Stomach (tissue), 4 donors: ENCODE measurements at regions not wholly inside any gene's neighbourhood (a gene's known extent, or its start where the extent isn't known, plus 50 kb on each side); places are given as distances from the start of the nearest gene placed in this dataset.

ENCODE experiments used
- EP300 ChIP-seq: sonication (generic); formaldehyde crosslinking; IDR thresholded peaks from one replicate; pipeline ENCODE4 v1.6.1; 2017; ENCODE audit warnings: antibody characterized with exemption
- POLR2A ChIP-seq, 4 donors: fragments of 450-650 bp; IDR thresholded peaks; one replicate each; pipeline ENCODE4 v1.6.1; 2016; ENCODE audit warnings: antibody characterized with exemption in 4 of 4, control low read depth in 2 of 4, mild to moderate bottlenecking in 1 of 4, moderate library complexity in 1 of 4
- POLR2AphosphoS5 ChIP-seq, 3 donors: sonication (generic); formaldehyde crosslinking; IDR thresholded peaks; one replicate each; pipeline ENCODE4 v1.6.1; 2016; ENCODE audit warnings: antibody characterized with exemption in 3 of 3
- TF ChIP-seq, protein P1 (sequence below), 7 experiments: fragments of 450-650 bp in 4 of 7; fragments of 200-600 bp in 3 of 7; sonication (generic) in 3 of 7; IDR thresholded peaks; one replicate each; pipeline ENCODE4 v1.5.1; 2016 to 2019; ENCODE audit warnings: antibody characterized with exemption in 7 of 7, control low read depth in 2 of 7, mild to moderate bottlenecking in 1 of 7

DNA sequence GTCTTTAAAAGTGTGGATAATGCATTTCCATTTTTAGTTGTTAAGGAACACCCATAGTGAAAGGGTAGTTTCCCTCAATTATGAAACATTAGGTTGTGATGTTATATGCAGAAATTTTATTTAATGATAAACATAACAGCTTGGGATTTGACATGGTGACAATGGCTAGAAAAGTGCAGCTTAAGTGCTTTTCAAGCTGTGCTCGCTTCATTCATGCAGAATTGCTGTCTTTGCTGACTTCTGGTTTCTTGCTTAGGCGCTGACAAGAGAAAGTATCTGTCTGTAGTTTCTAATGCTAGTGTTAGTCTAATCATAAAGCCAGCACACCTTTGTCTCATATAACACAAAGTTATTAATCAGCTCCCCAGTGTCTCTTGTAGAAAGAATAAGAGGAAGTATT, 170.0 kb downstream of the ARL5B start:
- no peak for TF ChIP-seq POLR2A (IDR thresholded peaks at IDR 0.05)
- TF ChIP-seq, protein P1, sequence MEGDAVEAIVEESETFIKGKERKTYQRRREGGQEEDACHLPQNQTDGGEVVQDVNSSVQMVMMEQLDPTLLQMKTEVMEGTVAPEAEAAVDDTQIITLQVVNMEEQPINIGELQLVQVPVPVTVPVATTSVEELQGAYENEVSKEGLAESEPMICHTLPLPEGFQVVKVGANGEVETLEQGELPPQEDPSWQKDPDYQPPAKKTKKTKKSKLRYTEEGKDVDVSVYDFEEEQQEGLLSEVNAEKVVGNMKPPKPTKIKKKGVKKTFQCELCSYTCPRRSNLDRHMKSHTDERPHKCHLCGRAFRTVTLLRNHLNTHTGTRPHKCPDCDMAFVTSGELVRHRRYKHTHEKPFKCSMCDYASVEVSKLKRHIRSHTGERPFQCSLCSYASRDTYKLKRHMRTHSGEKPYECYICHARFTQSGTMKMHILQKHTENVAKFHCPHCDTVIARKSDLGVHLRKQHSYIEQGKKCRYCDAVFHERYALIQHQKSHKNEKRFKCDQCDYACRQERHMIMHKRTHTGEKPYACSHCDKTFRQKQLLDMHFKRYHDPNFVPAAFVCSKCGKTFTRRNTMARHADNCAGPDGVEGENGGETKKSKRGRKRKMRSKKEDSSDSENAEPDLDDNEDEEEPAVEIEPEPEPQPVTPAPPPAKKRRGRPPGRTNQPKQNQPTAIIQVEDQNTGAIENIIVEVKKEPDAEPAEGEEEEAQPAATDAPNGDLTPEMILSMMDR (IDR thresholded peaks at IDR 0.05): no peak
- no peak for TF ChIP-seq EP300
- TF ChIP-seq POLR2AphosphoS5 (IDR thresholded peaks at IDR 0.05): no peak
